Pancreas (tissue), 10 donors: ENCODE measurements at regions not wholly inside any gene's neighbourhood (a gene's known extent, or its start where the extent isn't known, plus 50 kb on each side); places are given as distances from the start of the nearest gene placed in this dataset.

ENCODE experiments used
- ATAC-seq, 4 donors: fragments of 200-7000 bp; cut with Tn5 transposase; one replicate each; pipeline versions ENCODE4 v1.8.0 to v1.9.1; 2020; ENCODE audit warnings: mild to moderate bottlenecking in 4 of 4, moderate library complexity in 4 of 4
- DNase-seq, 6 donors: peaks; one replicate each; pipeline ENCODE4 v3.0.0-alpha.2; 2020
- FAIRE-seq: peaks from 2 replicates; lab custom pipeline; 2012; peaks lifted over from hg19 to GRCh38; lab: Jason Lieb, UNC
- H3K27ac ChIP-seq, 4 donors: fragments of 200-600 bp; sonication (generic); 1 replicate in 3 of 4; 2 replicates in 1 of 4; pipeline versions ENCODE4 v1.5.0 to v1.8.0; 2020
- H3K27me3 ChIP-seq, 4 donors: fragments of 200-600 bp; one replicate each; pipeline ENCODE4 v1.8.0; 2021
- H3K36me3 ChIP-seq, 3 donors: fragments of 200-600 bp; sonication (generic) in 1 of 3; one replicate each; pipeline versions ENCODE4 v1.5.0 to v1.8.0; 2020 to 2021
- H3K4me1 ChIP-seq, 3 donors: fragments of 200-600 bp; one replicate each; pipeline ENCODE4 v1.8.0; 2021
- H3K4me3 ChIP-seq, 4 donors: fragments of 200-600 bp; sonication (generic) in 2 of 4; one replicate each; pipeline versions ENCODE4 v1.5.0 to v1.8.0; 2020 to 2021
- H3K9me3 ChIP-seq, 4 donors: fragments of 200-600 bp; one replicate each; pipeline ENCODE4 v1.8.0; 2021
- WGBS, 2 donors: extraction: QIAGEN DNeasy Blood & Tissue Kit; methylation state at CpG; one replicate each; pipeline ENCODE4 v1.1.7; 2013; 5-methylcytosine and 5-hydroxymethylcytosine counted together
- intact Hi-C, 3 donors: fragments of 100-400 bp; cut with DNase I; formaldehyde crosslinking; loops; one replicate each; pipeline versions ENCODE4 v1.11.1 to v1.14.2; 2022
- TF ChIP-seq, protein P1 (sequence below), 4 donors: fragments of 200-600 bp; sonication (generic) in 3 of 4; IDR thresholded peaks; one replicate each; pipeline versions ENCODE4 v1.5.0 to v1.8.0; 2021; ENCODE audit warnings: antibody characterized with exemption in 4 of 4
- donor health status: healthy with polysubstance abuse.
- donor health status: DM: no; HTN: no; CAD: no; lungs with moderate emphysema.
- donor health status: DM: no; HTN: no; CAD: no.
- donor health status: control.
- donor health status: control.
- donor health status: Bipolar disorder and iron deficiency.
- donor health status: DM: yes; HTN: yes; CAD: no.
- donor health status: DM: no; HTN: no; CAD: no.
- donor health status: DM: no; HTN: no; CAD: no.
- donor health status: DM: yes; HTN: yes; CAD: no.

DNA sequence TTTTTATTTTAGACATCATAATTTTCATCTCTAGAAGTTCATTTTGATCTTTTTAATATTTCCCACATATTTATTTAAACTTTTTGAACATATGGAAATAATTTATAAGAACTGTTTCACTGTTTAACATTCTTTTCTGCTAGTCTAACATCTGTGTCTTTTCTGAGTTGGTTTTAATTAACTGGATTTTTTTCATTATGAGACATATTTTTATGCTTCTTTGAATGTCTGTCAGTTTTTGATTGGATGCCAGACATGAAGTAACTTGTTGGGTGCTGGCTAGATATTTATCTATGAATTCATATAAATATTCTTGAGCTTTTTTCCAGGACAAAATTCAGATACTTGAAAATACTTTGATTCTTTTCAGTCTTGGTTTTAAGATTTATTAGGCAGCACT, 317.8 kb upstream of the NCAM1 start:
- Histone ChIP-seq H3K27me3 (no peaks in the 10 kb centered on the region), H3K27ac (no peak overlapping the region), H3K36me3 (no peaks in the 10 kb centered on the region), H3K9me3 (peaks cover 0 to 4% (median 0%) of the 10 kb centered on the region in 4 donors), H3K4me3 (no peak overlapping the region), H3K4me1 (no peaks in the 10 kb centered on the region)
- DNase-seq (no peak), FAIRE-seq (peak; percentile 61), ATAC-seq (no peak)
- intact Hi-C loops = no loop called here
- TF ChIP-seq, protein P1, sequence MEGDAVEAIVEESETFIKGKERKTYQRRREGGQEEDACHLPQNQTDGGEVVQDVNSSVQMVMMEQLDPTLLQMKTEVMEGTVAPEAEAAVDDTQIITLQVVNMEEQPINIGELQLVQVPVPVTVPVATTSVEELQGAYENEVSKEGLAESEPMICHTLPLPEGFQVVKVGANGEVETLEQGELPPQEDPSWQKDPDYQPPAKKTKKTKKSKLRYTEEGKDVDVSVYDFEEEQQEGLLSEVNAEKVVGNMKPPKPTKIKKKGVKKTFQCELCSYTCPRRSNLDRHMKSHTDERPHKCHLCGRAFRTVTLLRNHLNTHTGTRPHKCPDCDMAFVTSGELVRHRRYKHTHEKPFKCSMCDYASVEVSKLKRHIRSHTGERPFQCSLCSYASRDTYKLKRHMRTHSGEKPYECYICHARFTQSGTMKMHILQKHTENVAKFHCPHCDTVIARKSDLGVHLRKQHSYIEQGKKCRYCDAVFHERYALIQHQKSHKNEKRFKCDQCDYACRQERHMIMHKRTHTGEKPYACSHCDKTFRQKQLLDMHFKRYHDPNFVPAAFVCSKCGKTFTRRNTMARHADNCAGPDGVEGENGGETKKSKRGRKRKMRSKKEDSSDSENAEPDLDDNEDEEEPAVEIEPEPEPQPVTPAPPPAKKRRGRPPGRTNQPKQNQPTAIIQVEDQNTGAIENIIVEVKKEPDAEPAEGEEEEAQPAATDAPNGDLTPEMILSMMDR (IDR thresholded peaks at IDR 0.05) = no peak

DNA sequence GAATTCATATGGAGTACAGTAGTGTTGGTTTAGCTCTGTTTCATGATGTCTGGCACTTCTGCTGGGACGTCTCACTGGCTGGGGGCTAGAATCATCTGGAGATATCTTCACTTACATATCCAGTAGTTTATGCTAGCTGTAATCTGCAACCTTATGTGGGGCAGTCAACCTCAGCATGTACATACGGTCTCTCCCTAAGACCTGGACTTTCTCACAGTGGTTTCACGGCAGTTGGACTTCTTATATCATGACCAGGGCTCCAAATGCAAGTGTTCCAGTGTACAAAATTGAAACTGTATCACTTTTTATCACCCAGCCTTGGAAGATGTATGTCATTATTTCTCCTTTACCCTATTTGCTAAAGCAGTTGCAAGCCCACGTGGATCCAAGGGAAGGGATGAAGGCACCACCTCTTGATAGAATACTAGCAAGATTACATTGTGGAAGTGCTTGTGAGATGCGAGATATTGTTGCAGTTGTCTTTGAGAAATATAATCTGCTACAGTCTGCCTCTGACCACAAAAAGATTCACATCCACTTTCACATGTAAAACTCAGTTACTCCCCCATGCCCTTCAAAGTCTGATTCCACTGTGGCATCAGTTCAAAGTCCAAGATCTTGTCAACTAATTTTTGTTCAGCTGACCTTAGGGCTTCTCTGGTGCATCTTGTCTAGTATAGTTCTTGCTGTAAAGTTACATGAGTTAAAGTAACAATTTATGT, 316.6 kb upstream of the NCAM1 start:
- intact Hi-C loops = no loop called here
- Histone ChIP-seq H3K27ac (no peak overlapping the region), H3K36me3 (no peaks in the 10 kb centered on the region), H3K4me3 (no peak overlapping the region), H3K9me3 (no peaks in the 10 kb centered on the region), H3K4me1 (no peaks in the 10 kb centered on the region), H3K27me3 (no peaks in the 10 kb centered on the region)
- WGBS, 2 donors = 50 to 57% methylated on average over 5 of the region's 5 CpGs
- TF ChIP-seq, protein P1 (IDR thresholded peaks at IDR 0.05) = no peak
- DNase-seq = no peak
- FAIRE-seq = no peak
- no peak for ATAC-seq

DNA sequence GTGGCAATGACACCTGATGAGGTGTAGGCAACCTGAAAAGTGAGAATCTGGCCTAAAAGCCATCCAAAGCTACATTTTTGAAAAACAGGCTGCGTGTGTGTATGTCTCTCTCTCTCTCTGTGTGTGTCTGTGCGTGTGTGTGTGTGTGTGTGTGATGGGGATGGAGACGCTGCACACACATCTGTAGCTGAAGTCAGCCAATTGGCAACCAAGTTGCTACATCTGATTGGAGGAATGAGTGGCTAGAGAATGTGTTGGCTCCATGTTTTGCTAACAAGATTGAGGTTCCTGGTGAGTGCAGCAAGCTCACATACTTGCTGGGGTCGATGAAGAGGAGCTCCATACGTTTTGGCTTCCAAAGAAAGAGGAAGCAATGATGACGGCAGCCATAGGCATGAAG, 311.4 kb upstream of the NCAM1 start:
- H3K36me3 ChIP-seq = no peaks in the 10 kb centered on the region
- DNase-seq (no peak), ATAC-seq (no peak), FAIRE-seq (no peak)
- H3K27me3 ChIP-seq = no peaks in the 10 kb centered on the region
- H3K4me1 ChIP-seq = no peaks in the 10 kb centered on the region
- H3K4me3 ChIP-seq = no peak overlapping the region
- no peak overlapping the region for H3K27ac ChIP-seq
- no peaks in the 10 kb centered on the region for H3K9me3 ChIP-seq
- intact Hi-C loops = no loop called here
- 63 to 64% methylated on average over 6 of the region's 6 CpGs for WGBS, 2 donors
- TF ChIP-seq, protein P1 (IDR thresholded peaks at IDR 0.05) = no peak

DNA sequence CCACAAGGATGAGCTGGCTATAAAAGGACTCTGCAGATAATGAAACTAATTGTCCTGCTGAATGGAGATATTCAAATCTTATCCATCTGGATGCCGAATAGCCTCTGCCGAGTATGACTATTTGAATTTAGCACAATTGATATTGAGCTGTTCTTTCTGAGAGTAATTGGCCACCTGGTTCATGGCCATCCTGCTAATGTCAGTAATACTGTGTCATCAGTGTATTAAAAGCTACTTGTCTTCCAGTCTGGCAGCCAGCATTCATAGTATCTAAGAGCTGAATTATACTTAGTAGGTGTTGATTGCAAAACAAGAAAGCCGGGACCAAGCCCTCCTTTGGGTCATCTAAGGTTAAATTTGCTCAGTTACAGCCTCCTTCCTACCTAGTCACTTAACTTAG, 310.7 kb upstream of the NCAM1 start:
- WGBS, 2 donors = 64 to 72% methylated on average over 3 of the region's 3 CpGs
- Histone ChIP-seq H3K27me3 (no peaks in the 10 kb centered on the region), H3K9me3 (no peaks in the 10 kb centered on the region), H3K36me3 (no peaks in the 10 kb centered on the region), H3K4me3 (no peak overlapping the region), H3K4me1 (no peaks in the 10 kb centered on the region), H3K27ac (no peak overlapping the region)
- no peak for FAIRE-seq
- TF ChIP-seq, protein P1 (IDR thresholded peaks at IDR 0.05) = no peak
- ATAC-seq = no peak
- intact Hi-C loops = no loop called here
- no peak for DNase-seq

DNA sequence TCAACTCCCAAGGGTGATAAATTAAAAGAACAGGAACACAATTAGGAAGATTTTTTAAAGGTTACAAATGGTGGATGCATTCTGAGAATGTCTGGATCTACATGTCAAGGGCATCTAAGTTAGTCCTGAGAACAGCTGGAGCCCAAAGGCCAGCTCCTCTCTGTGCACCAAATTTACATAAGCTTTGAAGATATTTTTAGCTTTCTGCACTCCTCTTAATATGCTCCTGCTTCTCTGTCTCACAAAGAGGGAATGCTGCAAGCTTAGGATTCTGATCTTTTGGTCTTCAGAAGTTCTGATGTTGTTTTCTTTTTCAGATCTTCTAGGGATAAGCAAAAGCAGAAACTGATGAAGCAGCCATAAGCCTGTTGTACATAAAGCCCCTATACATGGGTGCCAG, 309.8 kb upstream of the NCAM1 start:
- FAIRE-seq (no peak), DNase-seq (no peak), ATAC-seq (no peak)
- H3K36me3 ChIP-seq = no peaks in the 10 kb centered on the region
- no peaks in the 10 kb centered on the region for H3K27me3 ChIP-seq
- H3K27ac ChIP-seq = no peak overlapping the region
- no peak overlapping the region for H3K4me3 ChIP-seq
- intact Hi-C loops = no loop called here
- no peaks in the 10 kb centered on the region for H3K4me1 ChIP-seq
- TF ChIP-seq, protein P1 (IDR thresholded peaks at IDR 0.05) = no peak
- H3K9me3 ChIP-seq = no peaks in the 10 kb centered on the region
